H1 (cell line): ENCODE measurements at regions not wholly inside any gene's neighbourhood (a gene's known extent, or its start where the extent isn't known, plus 50 kb on each side); places are given as distances from the start of the nearest gene placed in this dataset.

Experiments used
- KDM5A ChIP-seq: fragments of 200-600 bp; IDR thresholded peaks from 2 replicates; pipeline ENCODE4 v1.7.1; 2012; ENCODE audit warnings: mild to moderate bottlenecking, low read length, inconsistent platforms, mixed read lengths
- SIX5 ChIP-seq: IDR thresholded peaks from 2 replicates; pipeline ENCODE4 v1.6.1; 2011; ENCODE audit warnings: mild to moderate bottlenecking, low read depth, low read length

DNA sequence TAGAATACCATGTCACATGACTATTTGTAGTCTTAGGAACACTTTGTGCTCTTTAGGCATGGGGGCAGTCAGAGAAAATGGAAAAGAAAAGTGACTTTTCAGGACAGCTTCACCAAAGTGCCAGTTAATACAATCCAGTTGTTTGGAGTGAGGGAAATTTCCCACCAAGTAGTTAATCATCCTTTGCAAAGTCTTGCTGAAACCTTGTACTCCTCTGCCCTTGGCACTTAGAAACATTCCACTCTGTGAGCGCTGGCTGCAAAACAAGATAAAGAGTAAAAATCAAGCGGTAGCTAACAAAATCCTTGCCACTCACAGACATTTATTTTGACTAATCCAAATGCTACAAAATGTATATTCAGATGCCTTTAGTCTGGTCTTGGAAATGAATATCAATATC is 229.2 kb upstream of the HSF2 start (continued):
- no peak for TF ChIP-seq KDM5A
- TF ChIP-seq SIX5 = no peak
